ENCODE measurements at regions not wholly inside any gene's neighbourhood (a gene's known extent, or its start where the extent isn't known, plus 50 kb on each side); places are given as distances from the start of the nearest gene placed in this dataset.

- TF ChIP-seq CTCF (IDR thresholded peaks at IDR 0.05) = no peak
- no peak for TF ChIP-seq POLR2A (IDR thresholded peaks at IDR 0.05)
These were observed 215.1 kb upstream of the GSE1 start for GRCh38 chr16:85398050-85398451.
